Epithelial cell of esophagus (primary cell): ENCODE measurements at regions not wholly inside any gene's neighbourhood (a gene's known extent, or its start where the extent isn't known, plus 50 kb on each side); places are given as distances from the start of the nearest gene placed in this dataset.

Experiments
- DNase-seq: peaks from one replicate; pipeline ENCODE4 v3.0.0; 2010; ENCODE audit warnings: low read depth
- H3K4me3 ChIP-seq: 2 replicates; pipeline ENCODE4 v1.5.1; 2011; ENCODE audit warnings: mild to moderate bottlenecking, low read length, control low read depth
- TF ChIP-seq, protein P1 (sequence below): IDR thresholded peaks from 2 replicates; pipeline ENCODE4 v1.5.1; 2011; ENCODE audit warnings: low read depth, mild to moderate bottlenecking, low read length, control low read depth, inconsistent platforms; ENCODE audit not compliant: insufficient read depth; ENCODE audit errors: missing control alignments

DNA sequence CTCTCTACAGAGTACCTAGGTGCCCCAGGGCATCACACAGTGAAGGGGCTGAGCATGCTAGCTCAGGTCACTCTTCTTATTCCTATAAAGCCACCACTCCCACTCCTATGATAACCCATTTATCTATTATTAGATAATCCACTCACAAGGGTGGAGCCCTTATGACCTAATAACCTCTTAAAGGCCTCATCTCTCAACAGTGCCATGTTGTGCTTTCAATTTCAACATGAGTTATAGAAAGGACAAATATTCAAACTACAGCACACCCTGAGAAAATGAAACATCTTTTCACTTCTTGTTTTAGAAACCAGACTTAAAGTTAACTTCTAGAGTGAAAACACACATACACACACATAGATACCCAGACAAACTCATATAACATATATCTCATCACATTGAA is 1494.9 kb upstream of the MIR17HG start:
- TF ChIP-seq, protein P1, sequence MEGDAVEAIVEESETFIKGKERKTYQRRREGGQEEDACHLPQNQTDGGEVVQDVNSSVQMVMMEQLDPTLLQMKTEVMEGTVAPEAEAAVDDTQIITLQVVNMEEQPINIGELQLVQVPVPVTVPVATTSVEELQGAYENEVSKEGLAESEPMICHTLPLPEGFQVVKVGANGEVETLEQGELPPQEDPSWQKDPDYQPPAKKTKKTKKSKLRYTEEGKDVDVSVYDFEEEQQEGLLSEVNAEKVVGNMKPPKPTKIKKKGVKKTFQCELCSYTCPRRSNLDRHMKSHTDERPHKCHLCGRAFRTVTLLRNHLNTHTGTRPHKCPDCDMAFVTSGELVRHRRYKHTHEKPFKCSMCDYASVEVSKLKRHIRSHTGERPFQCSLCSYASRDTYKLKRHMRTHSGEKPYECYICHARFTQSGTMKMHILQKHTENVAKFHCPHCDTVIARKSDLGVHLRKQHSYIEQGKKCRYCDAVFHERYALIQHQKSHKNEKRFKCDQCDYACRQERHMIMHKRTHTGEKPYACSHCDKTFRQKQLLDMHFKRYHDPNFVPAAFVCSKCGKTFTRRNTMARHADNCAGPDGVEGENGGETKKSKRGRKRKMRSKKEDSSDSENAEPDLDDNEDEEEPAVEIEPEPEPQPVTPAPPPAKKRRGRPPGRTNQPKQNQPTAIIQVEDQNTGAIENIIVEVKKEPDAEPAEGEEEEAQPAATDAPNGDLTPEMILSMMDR, result no peak
- DNase-seq, result no peak
- no peak overlapping the region for H3K4me3 ChIP-seq

DNA sequence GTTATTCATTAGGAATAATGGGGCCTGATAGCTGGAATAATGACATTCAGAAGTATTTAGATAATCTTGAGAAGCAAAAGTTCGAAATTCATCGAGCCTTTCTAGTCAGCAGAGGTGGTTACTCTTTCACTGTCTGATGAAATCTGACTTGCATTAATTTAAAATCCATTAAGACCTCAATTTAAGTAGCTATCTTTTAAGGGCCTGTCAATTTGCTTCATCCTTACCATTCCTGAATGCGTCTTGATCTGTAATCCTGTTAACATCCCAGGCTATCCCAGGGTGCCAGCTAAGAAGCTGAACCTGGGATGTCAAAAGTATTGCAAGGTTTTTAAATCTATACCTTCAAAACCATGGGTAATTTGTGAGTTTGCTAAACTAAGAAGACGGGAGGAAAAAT is 1491.0 kb upstream of the MIR17HG start:
- no peak overlapping the region for H3K4me3 ChIP-seq
- TF ChIP-seq, protein P1, result no peak
- DNase-seq, result no peak

DNA sequence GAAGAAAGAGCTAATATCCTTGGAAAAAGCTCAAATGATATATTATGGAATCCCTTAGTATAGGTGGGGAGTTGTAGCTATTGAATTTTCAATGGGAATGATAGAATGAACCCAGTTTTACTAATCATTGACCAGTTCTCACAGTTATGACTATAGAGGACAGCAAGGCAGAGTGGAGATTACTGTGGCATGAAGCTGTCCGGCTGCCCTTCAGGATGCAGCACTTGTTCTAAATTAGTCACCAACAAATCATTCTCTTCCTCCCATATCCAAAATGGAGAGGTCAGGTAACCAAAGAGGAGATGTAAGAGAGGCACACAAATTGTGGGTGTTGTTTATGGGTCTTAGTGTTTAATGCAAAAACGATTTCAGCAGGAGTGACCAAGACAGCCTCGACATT is 1490.0 kb upstream of the MIR17HG start:
- DNase-seq, result no peak
- TF ChIP-seq, protein P1, result no peak

DNA sequence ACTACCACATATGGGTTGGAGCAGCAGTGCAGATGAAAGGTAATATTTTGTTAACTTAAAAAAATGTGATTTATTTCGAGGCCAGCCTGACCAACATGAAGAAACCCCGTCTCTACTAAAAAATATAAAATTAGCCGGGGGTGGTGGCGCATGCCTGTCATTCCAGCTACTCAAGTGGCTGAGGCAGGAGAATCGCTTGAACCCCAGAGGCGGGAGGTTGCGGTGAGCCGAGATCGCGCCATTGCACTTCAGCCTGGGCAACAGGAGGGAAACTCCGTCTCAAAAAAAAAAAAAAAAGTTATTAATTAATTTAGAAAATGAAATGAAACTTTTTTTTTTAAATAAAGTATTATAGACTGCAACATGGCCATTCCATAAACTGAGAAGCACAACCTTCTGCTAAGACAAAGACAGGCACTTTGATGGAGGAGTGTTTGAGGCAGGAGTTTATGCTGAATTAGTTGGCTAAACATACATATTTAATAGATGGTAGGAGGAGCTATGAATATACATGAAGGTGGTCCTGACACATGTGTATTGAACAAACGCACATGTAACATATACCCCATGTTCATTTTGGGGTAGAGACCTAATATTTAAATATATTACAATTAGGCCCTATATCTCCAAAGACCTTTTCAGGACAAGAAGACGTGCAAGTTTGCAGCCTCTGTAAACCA is 1485.3 kb upstream of the MIR17HG start:
- no peak overlapping the region for H3K4me3 ChIP-seq
- no peak for DNase-seq
- TF ChIP-seq, protein P1, result no peak

More for the DNA sequence above, 1490.0 kb upstream of the MIR17HG start:
- no peak overlapping the region for H3K4me3 ChIP-seq

GRCh38 chr13:89862691-89863036 is 1484.8 kb upstream of the MIR17HG start:
- peak; percentile 66 for DNase-seq
- TF ChIP-seq, protein P1, result no peak
- no peak overlapping the region for H3K4me3 ChIP-seq

DNA sequence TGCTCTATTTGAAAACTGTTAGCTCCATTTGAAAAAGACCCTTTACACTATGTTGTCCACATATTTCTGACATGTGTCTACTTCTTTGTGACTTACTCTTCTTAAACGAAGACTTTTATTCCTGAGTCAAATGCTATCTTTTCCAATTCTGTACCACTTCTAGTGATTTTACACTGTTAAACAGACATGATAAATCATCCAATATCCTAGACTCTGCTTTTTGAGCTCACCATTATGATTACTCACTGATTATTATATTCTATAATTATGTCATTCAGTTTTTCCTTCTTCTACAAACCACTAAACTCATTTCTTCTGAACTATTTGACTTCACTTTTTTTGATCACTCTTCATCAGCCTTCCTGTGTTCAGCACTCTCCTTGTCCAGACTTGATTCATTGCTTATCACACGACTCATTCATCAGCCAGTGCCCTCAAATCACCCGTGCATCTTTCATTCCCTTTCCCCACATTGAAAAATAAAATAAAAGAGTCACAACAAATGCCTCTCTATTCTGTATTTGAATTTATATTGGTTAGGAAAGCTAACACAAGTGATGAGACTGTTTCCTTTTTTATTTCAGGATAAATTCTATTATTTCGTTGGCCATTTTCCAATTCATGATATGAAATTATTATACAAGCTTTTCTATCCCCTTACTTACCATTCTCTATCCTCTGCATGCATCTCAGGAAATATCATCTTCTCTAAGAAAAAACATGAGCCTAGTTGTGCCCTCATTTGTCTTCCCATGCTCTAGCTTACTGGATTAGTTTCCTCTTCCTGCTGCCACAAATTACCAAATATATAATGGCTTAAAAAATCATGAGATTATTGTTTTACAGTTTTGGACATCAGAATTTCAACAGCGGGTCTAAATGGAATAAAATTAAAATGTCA is 1482.1 kb upstream of the MIR17HG start:
- H3K4me3 ChIP-seq, result no peak overlapping the region
- peak; percentile 50 for DNase-seq
- TF ChIP-seq, protein P1, result no peak
